SKM-1 (cell line): ENCODE measurements at regions not wholly inside any gene's neighbourhood (a gene's known extent, or its start where the extent isn't known, plus 50 kb on each side); places are given as distances from the start of the nearest gene placed in this dataset.

Source experiments
- DNase-seq: peaks from one replicate; lab custom pipeline; 2025; ENCODE audit not compliant: unreplicated experiment; lab: John Stamatoyannopoulos, UW

GRCh38 chr5:173718469-173718868, 102.0 kb upstream of the BOD1 start:
- DNase-seq, result no peak

DNA sequence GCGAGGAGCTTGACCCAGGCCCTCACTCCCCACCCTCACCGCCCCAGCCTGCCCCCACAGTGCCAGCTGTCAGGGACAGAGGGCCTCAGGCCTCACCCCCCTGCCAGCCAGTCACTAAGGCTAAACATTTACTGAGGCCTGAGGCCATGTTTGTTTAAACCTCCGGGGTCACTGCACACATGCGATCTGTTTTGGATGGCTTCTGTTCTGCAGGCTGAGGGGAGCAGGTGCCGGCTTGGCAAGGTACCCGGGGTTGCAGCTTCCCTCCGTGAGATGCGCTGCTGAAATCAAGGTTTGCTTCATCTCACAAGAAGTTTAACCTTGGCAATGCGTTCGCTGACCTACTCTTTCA, 103.3 kb upstream of the BOD1 start:
- no peak for DNase-seq

GRCh38 chr5:173720286-173720952, 104.0 kb upstream of the BOD1 start:
- no peak for DNase-seq

DNA sequence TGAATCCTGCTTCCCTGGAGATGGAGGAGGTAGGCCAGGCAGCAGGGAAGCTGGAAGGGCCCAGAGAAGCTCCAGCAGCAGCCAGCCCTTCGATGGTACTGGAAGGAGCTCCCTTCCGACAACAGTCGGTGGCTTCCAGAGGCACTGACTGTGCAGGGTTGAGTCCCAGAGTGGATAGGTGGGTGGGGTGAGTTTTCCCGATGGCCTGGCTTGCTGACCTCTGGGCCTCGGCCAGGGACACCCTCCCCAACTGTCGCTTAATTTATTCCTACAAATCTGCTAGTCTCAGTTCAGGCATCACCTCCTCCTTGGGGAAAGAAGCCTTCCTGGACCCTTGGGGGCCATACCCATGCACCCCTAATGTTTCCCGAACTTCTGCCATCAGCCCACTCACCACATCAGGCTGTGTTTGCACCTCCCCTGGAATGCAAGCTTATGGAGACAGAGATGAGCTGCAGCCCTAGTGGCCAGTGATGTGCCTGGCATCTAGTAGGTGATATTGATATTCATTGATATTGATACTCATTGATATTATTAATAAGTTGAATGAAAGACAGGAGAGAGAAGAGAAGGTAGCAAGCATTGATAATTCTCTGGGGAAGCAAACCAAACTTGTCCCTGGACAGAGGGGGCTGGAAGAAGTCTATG, 104.6 kb upstream of the BOD1 start:
- DNase-seq, result no peak

DNA sequence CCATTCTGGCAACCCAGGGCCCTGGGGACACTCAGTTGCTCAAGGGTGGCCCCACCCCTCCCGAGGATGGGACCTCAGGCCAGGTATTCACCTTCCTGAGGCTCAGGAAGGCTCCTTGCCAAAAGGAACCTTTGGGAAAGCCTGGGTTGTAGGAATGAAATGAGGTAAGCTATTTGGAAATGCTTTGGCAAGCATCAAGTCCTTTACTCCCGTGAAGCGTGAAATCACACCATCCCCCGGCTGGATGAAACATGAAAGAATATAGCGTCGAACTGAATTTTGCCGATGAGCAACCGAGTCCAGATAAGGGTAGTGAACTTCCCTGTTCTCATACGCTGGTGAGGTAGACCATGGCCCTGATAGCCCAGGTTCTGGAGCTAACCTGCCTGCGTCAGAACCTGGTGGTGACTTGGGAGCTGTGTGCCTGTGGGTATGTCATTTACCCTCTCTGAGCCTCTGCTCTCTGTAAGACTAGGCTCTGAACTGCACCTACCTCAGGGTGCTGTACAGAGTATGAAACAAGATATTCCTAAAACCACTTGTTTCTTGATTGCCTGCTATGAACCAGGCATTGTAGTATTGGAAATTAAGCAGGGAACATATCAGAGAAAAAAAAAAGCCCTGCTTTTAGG, 105.3 kb upstream of the BOD1 start:
- no peak for DNase-seq

DNA sequence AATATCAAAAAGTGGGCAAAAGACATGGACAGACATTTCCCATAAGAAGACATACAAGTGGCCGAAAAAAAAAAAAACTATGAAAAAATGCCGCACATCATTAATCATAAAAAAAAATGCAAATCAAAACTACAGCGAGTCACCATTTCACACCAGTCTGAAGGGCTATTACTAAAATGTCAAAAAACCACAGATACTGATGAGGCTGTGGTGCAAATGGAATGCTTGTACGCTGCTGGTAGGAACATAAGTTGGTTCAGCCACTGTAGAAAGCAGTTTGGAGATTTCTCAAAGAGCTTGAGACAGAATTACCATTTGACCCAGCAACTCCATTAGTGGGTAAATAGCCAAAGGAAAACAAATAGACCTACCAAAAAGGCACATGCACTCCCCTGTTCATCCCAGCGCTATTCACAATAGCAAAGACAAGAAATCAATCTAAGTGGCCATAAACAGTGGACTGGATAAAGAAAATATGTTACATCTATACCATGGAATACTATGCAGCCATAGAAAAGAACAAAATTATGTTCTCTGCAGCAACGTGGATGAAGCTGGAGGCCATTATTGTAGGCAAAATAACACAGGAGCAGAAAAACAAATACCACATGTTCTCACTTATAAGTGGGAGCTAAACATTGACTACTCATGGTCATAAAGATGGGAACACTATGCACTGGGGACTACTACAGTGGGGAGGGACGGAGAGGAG, 110.6 kb upstream of the BOD1 start:
- DNase-seq, result no peak

DNA sequence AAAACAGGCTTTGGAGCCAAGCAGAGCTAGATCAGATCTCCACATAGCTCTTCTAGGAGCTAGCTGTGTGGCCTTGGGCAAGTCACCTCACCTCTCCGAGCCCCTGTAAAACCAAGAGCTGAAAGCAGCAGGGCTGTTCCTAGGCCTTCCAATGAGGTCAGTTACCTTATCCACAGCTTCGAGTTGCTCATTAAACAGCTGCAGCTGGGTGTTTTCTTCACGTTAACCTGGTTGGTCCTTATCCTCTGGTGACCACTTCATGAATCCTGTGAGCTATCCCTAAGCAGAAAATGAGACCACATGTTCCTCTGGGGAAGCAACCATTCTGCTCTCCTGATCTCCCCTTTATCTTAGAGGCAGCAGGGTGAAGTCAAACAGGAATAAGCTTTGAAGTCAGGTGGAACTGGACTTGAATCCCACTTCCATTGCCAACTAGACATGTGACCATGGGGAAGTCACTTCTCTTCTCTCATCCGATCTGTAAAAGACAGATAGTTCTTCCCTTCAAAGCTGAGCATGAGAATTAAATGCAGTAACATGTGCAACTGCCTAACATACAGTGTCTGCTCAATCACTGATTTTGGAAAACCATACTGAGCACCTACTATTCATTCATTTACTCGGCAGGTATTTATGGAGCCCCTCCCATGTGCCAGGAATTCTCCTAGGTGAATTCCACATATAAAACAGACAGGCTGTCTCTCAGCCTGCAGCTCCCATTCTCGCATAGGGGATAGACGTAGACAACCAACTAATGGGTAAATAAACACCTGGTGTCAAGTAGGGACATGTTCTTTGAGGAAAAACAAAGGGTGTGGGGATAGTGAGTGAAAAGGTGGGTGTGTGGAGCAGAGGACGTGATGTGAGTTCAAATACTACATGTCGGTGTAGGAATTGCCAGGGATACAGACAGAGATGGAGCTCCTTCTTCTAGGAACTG, 111.7 kb upstream of the BOD1 start:
- no peak for DNase-seq

- DNase-seq, result no peak
These were observed 112.8 kb upstream of the BOD1 start for GRCh38 chr5:173729079-173729765.

DNA sequence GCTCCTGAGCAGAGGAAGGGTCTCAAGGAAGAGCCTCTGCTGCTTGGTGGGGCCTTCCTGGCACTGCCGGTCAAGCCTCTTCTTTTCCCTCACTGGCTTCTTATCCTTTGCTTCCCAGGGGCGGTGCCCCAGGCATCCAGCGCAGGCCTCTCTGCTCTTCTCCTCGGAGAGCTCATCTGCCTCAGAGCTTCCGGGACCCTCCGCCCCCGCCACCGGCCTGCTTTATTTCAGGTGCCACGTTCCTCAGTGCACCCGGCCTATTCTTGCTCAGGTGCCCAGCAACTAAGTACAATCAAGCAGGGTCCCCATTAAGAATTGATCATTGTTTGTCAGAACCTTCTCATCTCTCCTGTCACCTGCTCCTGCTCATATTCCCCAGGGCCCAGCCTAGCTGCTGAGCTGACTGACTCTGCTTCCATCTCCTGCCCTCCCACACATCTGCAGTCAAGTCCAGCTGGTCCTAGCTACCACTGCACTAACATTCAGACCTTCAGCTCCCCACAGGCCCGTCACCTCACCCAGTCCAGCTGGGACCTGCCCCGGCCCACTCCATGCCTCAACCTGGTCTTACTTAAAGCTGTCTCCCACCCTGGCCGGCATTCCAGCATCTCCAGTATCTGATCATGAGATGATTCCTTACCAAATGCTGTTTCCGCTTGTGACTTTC, 114.3 kb upstream of the BOD1 start:
- DNase-seq, result no peak

GRCh38 chr5:173733021-173733420, 116.6 kb upstream of the BOD1 start:
- DNase-seq, result no peak

DNA sequence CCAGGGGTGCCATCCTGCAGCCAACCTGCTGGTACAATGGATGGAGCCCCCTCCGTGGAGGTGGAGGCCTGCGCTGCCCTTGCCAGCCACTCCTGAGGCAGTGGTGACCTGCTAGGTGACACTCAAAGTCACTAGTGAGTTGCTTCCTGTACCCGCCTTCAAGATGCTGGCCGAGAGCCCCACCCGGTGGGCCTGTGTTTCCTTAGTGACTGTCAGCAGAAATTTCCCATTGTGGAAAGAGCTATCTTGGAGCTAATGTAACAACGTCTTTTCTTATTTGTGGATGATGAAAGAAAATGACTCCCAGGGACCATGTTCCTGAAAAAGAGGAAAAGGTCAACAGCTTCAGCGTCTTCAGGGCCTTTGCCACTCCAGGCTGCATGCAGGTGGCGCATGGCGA, 117.0 kb upstream of the BOD1 start:
- no peak for DNase-seq

- DNase-seq, result no peak
These were observed 117.5 kb upstream of the BOD1 start for GRCh38 chr5:173733831-173734501.

DNA sequence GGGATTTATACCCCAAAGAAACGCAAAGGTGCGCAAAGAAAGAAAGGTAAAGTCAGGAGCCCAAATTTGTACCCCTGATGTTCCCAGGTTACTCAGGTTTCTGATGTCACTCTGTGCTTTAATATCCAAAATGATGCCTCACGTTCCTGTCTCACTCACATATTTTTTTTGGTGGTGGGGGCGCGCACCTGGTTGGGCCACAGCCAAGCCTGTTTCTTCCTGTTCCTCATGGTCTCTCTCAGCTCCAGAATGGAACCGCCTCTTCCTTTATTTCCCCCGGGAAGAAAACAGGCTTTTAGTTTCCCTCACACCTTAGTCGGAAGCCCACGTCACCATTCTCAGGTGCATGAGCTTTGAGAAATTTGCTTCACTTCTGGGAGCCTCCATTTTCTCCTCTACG, 118.3 kb upstream of the BOD1 start:
- no peak for DNase-seq

- DNase-seq, result no peak
These were observed 118.7 kb upstream of the BOD1 start for GRCh38 chr5:173735184-173735583.

DNA sequence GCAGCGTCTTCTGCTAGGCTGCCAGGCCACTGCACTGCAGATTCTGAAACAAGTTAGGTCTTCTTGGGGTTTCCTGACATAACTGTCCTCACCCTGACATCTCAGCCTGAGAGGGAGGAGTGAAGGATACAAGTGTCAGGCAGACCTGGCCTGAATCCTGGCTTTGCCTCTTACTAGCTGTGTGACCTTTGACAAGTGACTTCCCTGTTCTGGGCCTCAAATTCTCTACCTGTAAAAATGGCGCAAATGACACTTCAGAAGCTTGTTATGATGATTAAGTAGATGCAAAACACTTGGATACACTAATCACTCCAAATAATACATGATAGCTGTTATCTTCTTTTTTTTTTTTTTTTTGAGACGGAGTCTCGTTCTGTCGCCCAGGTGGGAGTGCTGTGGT, 119.2 kb upstream of the BOD1 start:
- no peak for DNase-seq

- no peak for DNase-seq
These were observed 119.9 kb upstream of the BOD1 start for GRCh38 chr5:173736374-173736773.

DNA sequence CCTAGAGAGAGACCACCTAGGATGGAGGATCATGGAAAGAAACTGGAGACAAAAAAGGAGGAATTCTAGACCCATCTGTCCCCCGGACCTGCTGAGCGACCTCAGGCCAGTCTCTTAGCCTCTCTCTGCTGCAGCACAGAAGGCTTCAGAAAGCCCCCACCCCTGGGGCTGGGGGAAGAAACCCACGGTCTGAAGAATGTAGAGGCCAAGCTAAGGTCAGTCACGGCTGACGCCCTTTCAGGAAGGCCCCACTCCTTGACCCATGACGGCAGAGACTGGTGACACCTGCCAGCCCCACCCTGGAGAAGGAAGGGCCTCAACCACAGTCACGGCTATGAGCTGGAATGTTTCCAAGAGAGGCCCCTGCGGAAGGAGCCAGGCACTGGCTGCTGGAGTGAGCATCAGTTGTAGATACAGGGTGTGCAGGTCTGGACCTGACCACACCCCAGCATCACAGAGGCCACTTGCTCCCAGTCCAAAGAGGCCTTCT, 120.5 kb upstream of the BOD1 start:
- no peak for DNase-seq

DNA sequence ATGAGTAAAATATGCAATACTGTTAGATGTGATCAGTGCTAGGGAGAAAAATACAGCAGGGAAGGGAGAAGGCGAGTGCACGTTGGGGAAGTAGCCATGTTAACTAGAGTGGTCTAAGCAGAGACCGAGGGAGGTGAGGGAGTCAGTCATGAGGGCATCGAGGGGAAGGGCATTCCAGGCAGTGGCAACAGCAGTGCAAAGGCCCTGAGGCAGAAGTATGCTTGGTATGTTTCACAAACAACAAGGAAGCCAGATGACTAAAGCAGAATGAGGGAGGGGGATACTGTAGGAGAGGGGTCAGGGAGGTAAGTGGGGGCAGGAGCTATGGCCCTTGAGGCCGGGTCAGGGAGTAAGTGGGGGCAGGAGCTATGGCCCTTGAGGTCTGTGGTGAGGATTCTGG, 123.3 kb upstream of the BOD1 start:
- DNase-seq, result no peak

- DNase-seq, result no peak
These were observed 124.0 kb upstream of the BOD1 start for GRCh38 chr5:173740400-173740799.
